ENCODE measurements at regions not wholly inside any gene's neighbourhood (a gene's known extent, or its start where the extent isn't known, plus 50 kb on each side); places are given as distances from the start of the nearest gene placed in this dataset.

DNA sequence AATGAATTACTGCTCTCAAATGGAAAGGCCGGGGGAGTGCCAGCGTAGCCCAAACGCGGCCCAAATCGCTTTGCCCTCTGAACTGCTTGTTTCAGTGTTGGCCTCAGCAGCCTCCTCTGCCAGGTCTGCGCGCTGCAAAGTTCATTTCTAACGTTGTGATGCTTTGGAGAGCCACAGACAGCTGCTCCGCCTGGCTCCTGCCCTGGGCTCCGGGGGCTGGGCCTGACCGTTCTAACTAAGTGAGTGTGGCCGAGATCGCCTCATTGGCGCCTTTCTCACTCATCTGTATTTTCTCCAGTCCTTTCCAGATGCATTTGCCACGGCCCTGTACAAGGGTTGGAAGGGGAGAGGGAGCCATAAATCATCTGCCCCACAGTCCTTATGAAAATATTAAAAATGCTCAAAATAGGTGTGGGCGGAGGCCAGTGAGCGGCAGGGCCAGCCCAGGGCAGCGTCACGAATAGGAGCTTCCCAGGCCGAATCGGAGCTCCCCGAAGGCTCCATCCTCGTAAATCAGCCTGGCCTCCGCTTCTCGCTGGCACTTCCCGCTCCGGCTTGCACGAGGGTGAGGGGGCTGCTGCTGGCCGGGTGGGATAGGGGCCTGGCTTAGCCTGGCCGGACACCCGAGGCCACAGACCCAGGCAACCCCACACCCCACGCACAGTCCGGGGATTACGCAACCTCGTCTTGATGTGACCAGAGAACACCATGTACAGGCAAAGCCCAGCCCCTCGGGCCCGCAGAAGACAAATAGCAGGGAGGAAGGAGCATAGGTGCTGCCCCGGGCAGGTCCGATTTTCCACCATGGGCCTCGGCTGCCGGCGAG, 196.6 kb upstream of the DIO3 start:
- no peaks in the 10 kb centered on the region for H3K9me3 Mint-ChIP-seq
- H4K20me1 ChIP-seq (ENCODE audit: insufficient read depth, low read length) = no peaks in the 10 kb centered on the region
- no peak overlapping the region for H2AFZ ChIP-seq (ENCODE audit: insufficient read depth, low read depth, low read length, poor library complexity, severe bottlenecking)
- no peaks in the 10 kb centered on the region for H3K4me1 Mint-ChIP-seq
- no peaks in the 10 kb centered on the region for H3K36me3 Mint-ChIP-seq
- DNase-seq = no peak
- H3K4me3 ChIP-seq (replicated peaks in 1 of 3; ENCODE audit: low read depth in 2 of 3, low read length in 3 of 3) = no peak overlapping the region
- no peak overlapping the region for H3K9ac ChIP-seq (ENCODE audit: insufficient read depth, low read length, poor library complexity, severe bottlenecking)
- 73% methylated on average over 29 of the region's 42 CpGs for WGBS (ENCODE audit: insufficient coverage)
- TF ChIP-seq, protein P1, sequence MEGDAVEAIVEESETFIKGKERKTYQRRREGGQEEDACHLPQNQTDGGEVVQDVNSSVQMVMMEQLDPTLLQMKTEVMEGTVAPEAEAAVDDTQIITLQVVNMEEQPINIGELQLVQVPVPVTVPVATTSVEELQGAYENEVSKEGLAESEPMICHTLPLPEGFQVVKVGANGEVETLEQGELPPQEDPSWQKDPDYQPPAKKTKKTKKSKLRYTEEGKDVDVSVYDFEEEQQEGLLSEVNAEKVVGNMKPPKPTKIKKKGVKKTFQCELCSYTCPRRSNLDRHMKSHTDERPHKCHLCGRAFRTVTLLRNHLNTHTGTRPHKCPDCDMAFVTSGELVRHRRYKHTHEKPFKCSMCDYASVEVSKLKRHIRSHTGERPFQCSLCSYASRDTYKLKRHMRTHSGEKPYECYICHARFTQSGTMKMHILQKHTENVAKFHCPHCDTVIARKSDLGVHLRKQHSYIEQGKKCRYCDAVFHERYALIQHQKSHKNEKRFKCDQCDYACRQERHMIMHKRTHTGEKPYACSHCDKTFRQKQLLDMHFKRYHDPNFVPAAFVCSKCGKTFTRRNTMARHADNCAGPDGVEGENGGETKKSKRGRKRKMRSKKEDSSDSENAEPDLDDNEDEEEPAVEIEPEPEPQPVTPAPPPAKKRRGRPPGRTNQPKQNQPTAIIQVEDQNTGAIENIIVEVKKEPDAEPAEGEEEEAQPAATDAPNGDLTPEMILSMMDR (IDR thresholded peaks at IDR 0.05) = no peak
- H3K27ac ChIP-seq (ENCODE audit: low read depth in 1 of 2, low read length in 2 of 2) = no peak overlapping the region
- H3K4me3 Mint-ChIP-seq = no peak overlapping the region
- no peaks in the 10 kb centered on the region for H3K4me1 ChIP-seq (ENCODE audit: control insufficient read depth in 1 of 2, insufficient read depth in 2 of 2, low read length in 2 of 2)
- intact Hi-C loops (cut with micrococcal nuclease) = no loop called here
- H3K36me3 ChIP-seq (replicated peaks in 1 of 2; ENCODE audit: control insufficient read depth in 1 of 2, insufficient read depth in 2 of 2, low read length in 2 of 2) = no peaks in the 10 kb centered on the region
- H3K79me2 ChIP-seq (ENCODE audit: insufficient read depth, low read length) = no peaks in the 10 kb centered on the region
- H3K27me3 Mint-ChIP-seq (ENCODE audit: low read depth in 3 of 3) = peaks cover 1 to 14% (median 9%) of the 10 kb centered on the region in 3 donors
- H3K4me2 ChIP-seq (replicated peaks; ENCODE audit: extremely low read depth, low read length, poor library complexity, severe bottlenecking) = no peak overlapping the region
- no peaks in the 10 kb centered on the region for H3K9me3 ChIP-seq (replicated peaks in 1 of 2; ENCODE audit: control insufficient read depth in 1 of 2, insufficient read depth in 1 of 2, low read length in 2 of 2)
- no peaks in the 10 kb centered on the region for H3K27me3 ChIP-seq (ENCODE audit: control insufficient read depth in 2 of 2, insufficient read depth in 2 of 2, low read length in 2 of 2)
- no peak overlapping the region for H3K27ac Mint-ChIP-seq

DNA sequence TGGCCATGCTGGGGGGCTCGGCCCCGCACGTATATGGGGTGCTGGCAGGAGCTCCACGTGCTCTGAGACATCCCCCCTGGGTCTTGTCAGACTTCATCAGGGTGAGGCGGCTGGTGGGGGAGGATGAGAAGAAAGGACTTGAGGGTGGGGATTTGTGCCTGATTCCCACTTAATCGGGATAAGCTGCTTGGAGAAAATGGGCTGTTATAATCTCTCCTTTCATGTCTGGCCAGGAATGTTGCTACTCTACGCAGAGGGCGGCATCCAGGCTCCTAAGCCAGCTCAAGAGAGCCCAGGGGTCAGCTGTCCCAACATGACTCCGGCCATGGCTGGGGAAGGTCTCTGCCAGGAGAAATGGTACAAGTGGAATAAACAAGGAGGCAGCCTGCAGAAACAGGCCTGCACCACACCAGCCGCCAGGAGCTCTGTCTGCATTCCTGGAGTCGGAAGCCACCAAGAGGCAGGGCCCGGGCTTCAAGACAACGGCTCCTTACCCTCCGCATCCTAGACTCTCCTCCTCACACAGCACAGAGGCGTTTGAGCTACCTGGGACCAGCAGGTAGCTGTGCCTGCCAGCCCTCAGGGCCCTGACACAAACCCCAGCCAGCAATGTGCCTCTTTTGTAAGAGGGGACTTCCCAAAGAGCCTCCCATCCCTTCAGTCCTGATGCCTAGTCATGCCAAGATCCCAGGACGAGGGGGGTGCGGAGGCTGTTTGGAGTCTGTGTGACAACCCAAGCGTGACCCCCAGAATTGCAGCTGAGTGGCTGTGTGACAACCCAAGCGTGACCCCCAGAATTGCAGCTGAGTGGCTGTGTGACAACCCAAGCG, 195.8 kb upstream of the DIO3 start:
- H3K27ac ChIP-seq (ENCODE audit: low read depth in 1 of 2, low read length in 2 of 2) = no peak overlapping the region
- Mint-ChIP-seq H3K36me3 (no peaks in the 10 kb centered on the region), H3K4me3 (no peak overlapping the region), H3K27ac (no peak overlapping the region), H3K27me3 (ENCODE audit: low read depth in 3 of 3) (peaks cover 1 to 18% (median 9%) of the 10 kb centered on the region in 3 donors), H3K9me3 (no peaks in the 10 kb centered on the region), H3K4me1 (no peaks in the 10 kb centered on the region)
- intact Hi-C loops (cut with micrococcal nuclease) = no loop called here
- 97% methylated on average over 18 of the region's 20 CpGs for WGBS (ENCODE audit: insufficient coverage)
- H3K4me2 ChIP-seq (replicated peaks; ENCODE audit: extremely low read depth, low read length, poor library complexity, severe bottlenecking) = no peak overlapping the region
- no peaks in the 10 kb centered on the region for H3K27me3 ChIP-seq (ENCODE audit: control insufficient read depth in 2 of 2, insufficient read depth in 2 of 2, low read length in 2 of 2)
- H3K9ac ChIP-seq (ENCODE audit: insufficient read depth, low read length, poor library complexity, severe bottlenecking) = no peak overlapping the region
- no peaks in the 10 kb centered on the region for H3K4me1 ChIP-seq (ENCODE audit: control insufficient read depth in 1 of 2, insufficient read depth in 2 of 2, low read length in 2 of 2)
- TF ChIP-seq, protein P1 (IDR thresholded peaks at IDR 0.05) = no peak
- H2AFZ ChIP-seq (ENCODE audit: insufficient read depth, low read depth, low read length, poor library complexity, severe bottlenecking) = no peak overlapping the region
- H3K79me2 ChIP-seq (ENCODE audit: insufficient read depth, low read length) = no peaks in the 10 kb centered on the region
- no peaks in the 10 kb centered on the region for H4K20me1 ChIP-seq (ENCODE audit: insufficient read depth, low read length)
- no peaks in the 10 kb centered on the region for H3K9me3 ChIP-seq (replicated peaks in 1 of 2; ENCODE audit: control insufficient read depth in 1 of 2, insufficient read depth in 1 of 2, low read length in 2 of 2)
- H3K4me3 ChIP-seq (replicated peaks in 1 of 3; ENCODE audit: low read depth in 2 of 3, low read length in 3 of 3) = no peak overlapping the region
- no peak for DNase-seq
- H3K36me3 ChIP-seq (replicated peaks in 1 of 2; ENCODE audit: control insufficient read depth in 1 of 2, insufficient read depth in 2 of 2, low read length in 2 of 2) = no peaks in the 10 kb centered on the region

Data from CD14-positive monocyte (primary cell).